HUES64 (cell line): ENCODE measurements at regions not wholly inside any gene's neighbourhood (a gene's known extent, or its start where the extent isn't known, plus 50 kb on each side); places are given as distances from the start of the nearest gene placed in this dataset.
"Not testable (repeated sequence)": the region's sequence is repeated elsewhere in the genome, so short reads cannot be mapped to it uniquely, and the experiment has no call there.

Experiments used
- H3K27ac ChIP-seq: 2 replicates; pipeline ENCODE4 v1.7.0; 2013; ENCODE audit warnings: low read depth, low read length, inconsistent platforms
- H3K27me3 ChIP-seq: 2 replicates; pipeline ENCODE4 v1.6.1; 2013; ENCODE audit warnings: mild to moderate bottlenecking, low read length; ENCODE audit not compliant: insufficient read depth
- H3K36me3 ChIP-seq: 2 replicates; pipeline ENCODE4 v1.6.1; 2013; ENCODE audit warnings: mild to moderate bottlenecking, low read length; ENCODE audit not compliant: insufficient read depth
- H3K4me1 ChIP-seq: 2 replicates; pipeline ENCODE4 v1.6.1; 2013; ENCODE audit warnings: mild to moderate bottlenecking, low read length, moderate library complexity; ENCODE audit not compliant: insufficient read depth
- H3K4me3 ChIP-seq: 2 replicates; pipeline ENCODE4 v1.5.1; 2013; ENCODE audit warnings: mild to moderate bottlenecking, low read length, moderate library complexity
- H3K9ac ChIP-seq: 2 replicates; pipeline ENCODE4 v1.6.1; 2013; ENCODE audit warnings: mild to moderate bottlenecking, low read depth, low read length
- H3K9me3 ChIP-seq: 2 replicates; pipeline ENCODE4 v1.6.1; 2013; ENCODE audit warnings: low read depth, low read length; ENCODE audit not compliant: insufficient read depth
- WGBS: fragments of 150-250, 120-280 bp; methylation state at CpG from one replicate; pipeline ENCODE4 v1.1.7; 2013; ENCODE audit warnings: missing lambda C conversion rate; 5-methylcytosine and 5-hydroxymethylcytosine counted together

- Histone ChIP-seq H3K4me3 (no peak overlapping the region), H3K9ac (no peak overlapping the region), H3K36me3 (no peaks in the 10 kb centered on the region), H3K9me3 (no peaks in the 10 kb centered on the region), H3K27ac (no peak overlapping the region), H3K27me3 (no peaks in the 10 kb centered on the region), H3K4me1 (no peaks in the 10 kb centered on the region)
- 85% methylated on average over 13 of the region's 13 CpGs for WGBS
These were observed 325.7 kb downstream of the ADGRD1 start for GRCh38 chr12:131279281-131279921.

DNA sequence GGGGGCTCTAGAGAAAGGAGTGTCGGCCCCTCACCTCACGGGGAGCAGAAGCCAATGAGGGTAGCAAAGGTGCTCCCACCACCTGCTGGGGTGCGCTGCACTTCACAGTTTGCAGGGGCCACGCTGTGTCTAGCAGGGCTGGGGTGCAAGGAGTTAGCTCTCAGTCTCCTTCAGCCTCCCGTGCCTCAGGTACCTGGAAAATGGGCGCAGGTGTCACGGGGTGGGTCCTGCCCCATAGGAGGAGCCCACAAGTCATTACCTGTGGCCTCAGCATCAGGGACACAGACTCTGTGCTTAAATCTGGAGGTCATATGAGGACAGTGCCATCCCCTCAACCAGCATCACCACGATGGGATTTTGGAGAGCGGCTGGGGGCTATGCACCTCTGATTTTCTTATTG is 326.7 kb downstream of the ADGRD1 start:
- WGBS = 89% methylated on average over 9 of the region's 9 CpGs

DNA sequence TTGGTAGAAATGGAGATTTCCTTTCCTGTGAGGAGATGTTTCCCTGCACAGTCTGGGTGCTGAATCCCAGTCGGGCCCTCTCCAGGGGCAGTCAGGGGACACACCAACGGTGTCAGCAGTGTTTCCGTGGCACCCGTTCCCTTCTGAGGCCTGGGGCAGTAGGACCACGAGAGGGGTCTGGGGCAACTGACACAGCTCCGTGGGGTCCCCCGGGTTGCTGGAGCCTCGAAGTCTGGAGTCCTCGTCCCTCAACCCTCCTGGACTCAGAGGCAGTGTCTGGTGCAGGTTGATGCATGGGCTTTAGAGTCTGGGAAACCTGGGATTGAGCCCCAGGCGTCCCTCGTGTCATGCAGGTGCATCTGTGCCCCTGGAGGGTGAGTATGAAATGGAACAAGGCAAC is 327.3 kb downstream of the ADGRD1 start:
- Histone ChIP-seq H3K9me3 (no peaks in the 10 kb centered on the region), H3K9ac (no peak overlapping the region), H3K4me1 (no peaks in the 10 kb centered on the region), H3K27me3 (no peaks in the 10 kb centered on the region), H3K4me3 (no peak overlapping the region), H3K27ac (no peak overlapping the region), H3K36me3 (no peaks in the 10 kb centered on the region)
- WGBS = 89% methylated on average over 11 of the region's 11 CpGs

More for the DNA sequence above, 326.7 kb downstream of the ADGRD1 start:
- Histone ChIP-seq H3K4me3 (no peak overlapping the region), H3K27ac (no peak overlapping the region), H3K9me3 (no peaks in the 10 kb centered on the region), H3K4me1 (no peaks in the 10 kb centered on the region), H3K36me3 (no peaks in the 10 kb centered on the region), H3K27me3 (no peaks in the 10 kb centered on the region), H3K9ac (no peak overlapping the region)

DNA sequence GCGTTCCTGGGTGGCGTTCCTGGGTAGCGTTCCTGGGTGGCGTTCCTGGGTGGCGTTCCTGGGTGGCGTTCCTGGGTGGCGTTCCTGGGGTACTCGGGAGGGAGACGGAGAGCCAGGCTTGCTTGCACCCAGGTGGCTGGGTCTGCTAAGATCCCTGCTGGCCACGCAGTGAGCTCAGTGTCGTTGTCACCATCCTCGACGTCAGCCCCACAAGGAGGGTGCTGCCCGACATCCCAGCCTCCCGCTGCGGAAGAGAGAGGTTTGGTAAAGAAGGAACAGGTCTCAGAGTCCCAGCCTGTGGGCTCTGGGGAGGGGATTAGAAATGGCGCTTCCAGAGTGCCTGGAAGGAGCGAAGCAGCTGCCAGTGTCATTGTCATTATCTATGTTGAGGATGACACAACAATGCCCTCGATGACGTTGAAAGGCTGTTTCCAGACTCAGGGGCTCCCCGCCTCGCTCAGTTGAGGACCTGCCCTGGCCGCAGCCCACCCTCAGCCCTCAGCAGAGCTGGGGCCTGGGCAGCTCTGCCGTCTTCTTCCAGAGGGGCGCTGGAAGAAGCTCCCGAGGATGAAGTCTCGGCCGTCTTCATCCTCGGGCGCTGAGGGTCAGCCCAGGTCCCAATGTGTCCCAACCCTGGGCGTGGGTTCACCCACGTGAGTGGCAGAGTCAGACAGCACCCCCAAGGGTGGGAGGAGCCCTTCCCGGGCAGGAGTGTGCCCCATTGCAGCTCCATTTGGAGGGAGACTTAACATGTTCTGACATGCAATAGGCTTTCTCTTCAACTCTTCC is 328.8 kb downstream of the ADGRD1 start:
- Histone ChIP-seq H3K9ac (no peak overlapping the region), H3K36me3 (no peaks in the 10 kb centered on the region), H3K4me3 (no peak overlapping the region), H3K4me1 (no peaks in the 10 kb centered on the region), H3K27me3 (no peaks in the 10 kb centered on the region), H3K9me3 (no peaks in the 10 kb centered on the region), H3K27ac (no peak overlapping the region)
- WGBS = 95% methylated on average over 33 of the region's 33 CpGs

DNA sequence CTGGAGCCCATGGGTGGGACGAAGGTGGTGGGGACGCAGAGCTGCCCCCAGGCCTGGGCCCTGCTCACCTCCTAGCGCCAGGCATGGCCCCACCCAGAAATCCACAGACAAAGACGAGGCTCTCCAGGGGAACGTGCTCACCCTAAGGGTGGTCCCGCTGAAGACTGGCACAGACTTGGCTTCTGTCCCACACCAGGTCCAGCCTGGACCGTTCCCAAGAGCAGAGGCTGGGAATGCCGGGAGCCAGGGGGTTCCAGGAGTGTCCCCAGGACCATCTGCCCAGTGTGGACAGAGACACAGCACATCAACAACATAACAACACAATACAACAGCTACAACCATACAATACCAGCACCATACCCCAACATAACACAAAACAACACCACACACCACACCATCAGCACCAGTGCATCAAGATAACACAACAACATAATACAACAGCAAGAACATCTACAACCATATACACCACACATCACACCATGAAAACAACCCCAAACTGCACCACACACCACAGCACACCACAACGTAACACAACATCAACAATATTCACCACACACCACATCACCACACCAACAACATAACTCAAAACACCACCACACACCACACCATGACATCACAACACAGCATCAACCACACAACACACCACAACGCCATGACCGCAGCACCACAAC is 329.6 kb downstream of the ADGRD1 start:
- no peaks in the 10 kb centered on the region for H3K9me3 ChIP-seq
- H3K27ac ChIP-seq = no peak overlapping the region
- H3K36me3 ChIP-seq = no peaks in the 10 kb centered on the region
- 91% methylated on average over 11 of the region's 11 CpGs for WGBS
- H3K4me3 ChIP-seq = no peak overlapping the region
- no peak overlapping the region for H3K9ac ChIP-seq
- H3K4me1 ChIP-seq = no peaks in the 10 kb centered on the region
- H3K27me3 ChIP-seq = no peaks in the 10 kb centered on the region

- not testable (repeated sequence) for H3K27ac ChIP-seq, H3K9me3 ChIP-seq, H3K4me1 ChIP-seq, H3K9ac ChIP-seq, H3K27me3 ChIP-seq, H3K36me3 ChIP-seq, H3K4me3 ChIP-seq
- 83% methylated on average over 24 of the region's 32 CpGs for WGBS
These were observed 330.4 kb downstream of the ADGRD1 start for GRCh38 chr12:131283862-131284825.

DNA sequence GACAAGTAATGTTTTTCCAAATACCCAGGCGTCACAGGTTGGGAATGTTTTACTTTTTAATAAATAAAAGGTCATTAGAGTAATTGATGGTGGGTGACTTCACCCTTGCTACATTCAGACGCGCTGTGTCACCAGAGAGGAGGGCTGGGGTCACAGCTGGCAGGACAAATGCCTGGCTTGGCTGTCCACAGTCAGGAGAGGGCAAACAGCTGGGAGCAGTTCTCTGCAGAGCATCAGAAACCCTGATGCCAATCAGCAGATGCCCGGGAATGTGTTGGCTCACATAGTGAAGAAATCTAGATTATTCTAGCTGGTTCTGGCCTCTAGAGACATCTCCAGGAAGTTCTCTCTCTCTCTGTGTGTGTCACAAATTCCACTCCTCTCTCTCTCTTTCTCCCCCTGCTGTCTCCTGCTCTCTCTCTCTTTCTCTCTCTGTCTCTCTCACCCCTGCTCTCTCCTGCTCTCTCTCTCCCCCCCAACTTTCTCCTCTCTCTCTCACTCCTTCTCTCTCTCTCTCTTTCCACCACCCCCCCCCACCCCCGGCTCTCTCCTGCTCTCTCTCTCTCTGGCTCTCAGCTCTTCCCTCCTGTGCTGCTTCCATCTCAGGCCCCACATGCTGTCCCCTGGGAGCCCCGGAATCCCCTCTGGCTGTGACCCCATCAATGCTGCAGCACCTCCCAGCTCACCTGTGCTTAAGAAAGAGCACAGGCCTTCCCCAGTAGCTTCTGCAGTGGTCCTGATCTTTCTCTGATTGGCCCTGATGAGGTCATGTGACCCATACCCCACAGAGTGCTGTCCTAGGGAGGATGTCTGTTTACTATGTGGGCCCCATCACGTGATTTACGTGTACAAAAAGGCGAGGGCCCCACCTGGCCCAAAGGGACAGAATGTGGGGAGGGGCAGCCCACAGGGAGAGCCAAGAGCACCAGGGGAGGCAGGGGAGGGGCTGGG is 331.5 kb downstream of the ADGRD1 start:
- H3K36me3 ChIP-seq, H3K27ac ChIP-seq, H3K4me1 ChIP-seq, H3K9ac ChIP-seq, H3K9me3 ChIP-seq, H3K4me3 ChIP-seq, H3K27me3 ChIP-seq: not testable (repeated sequence)
- 90% methylated on average over 5 of the region's 9 CpGs for WGBS

GRCh38 chr12:131285905-131286295 is 332.2 kb downstream of the ADGRD1 start:
- not testable (repeated sequence) for H3K4me3 ChIP-seq, H3K9ac ChIP-seq
- 88% methylated on average over 12 of the region's 19 CpGs for WGBS

DNA sequence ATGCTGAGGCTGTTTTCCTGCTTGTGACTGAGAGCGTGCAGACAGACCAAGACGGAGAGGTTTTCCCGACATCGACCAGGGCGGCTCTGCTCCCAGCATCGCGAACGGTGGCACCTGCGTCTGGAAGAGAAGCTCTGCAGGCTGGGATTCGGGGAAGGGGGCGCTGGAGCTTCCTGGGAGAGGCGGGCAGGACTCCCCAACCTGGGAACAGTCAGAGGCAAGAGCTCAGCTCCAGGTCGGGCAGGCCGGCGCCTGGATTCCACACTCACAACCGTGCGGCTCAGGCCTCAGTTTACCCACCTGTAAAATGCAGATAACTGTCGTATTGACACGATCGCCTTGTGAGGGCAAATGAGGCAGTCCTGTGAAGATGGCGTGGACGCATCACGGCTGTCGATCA is 332.6 kb downstream of the ADGRD1 start:
- H3K9me3 ChIP-seq, H3K4me1 ChIP-seq, H3K27me3 ChIP-seq, H3K9ac ChIP-seq, H3K4me3 ChIP-seq, H3K36me3 ChIP-seq, H3K27ac ChIP-seq: not testable (repeated sequence)
- WGBS = 91% methylated on average over 6 of the region's 24 CpGs

More at GRCh38 chr12:131285905-131286295, 332.2 kb downstream of the ADGRD1 start:
- H3K27ac ChIP-seq, H3K4me1 ChIP-seq, H3K27me3 ChIP-seq, H3K36me3 ChIP-seq, H3K9me3 ChIP-seq: not testable (repeated sequence)
